Esophagus squamous epithelium (tissue), 4 donors: ENCODE measurements at regions not wholly inside any gene's neighbourhood (a gene's known extent, or its start where the extent isn't known, plus 50 kb on each side); places are given as distances from the start of the nearest gene placed in this dataset.

ENCODE experiments used
- POLR2A ChIP-seq, 4 donors: fragments of 450-650 bp; IDR thresholded peaks; one replicate each; pipeline ENCODE4 v1.6.1; 2017; ENCODE audit warnings: antibody characterized with exemption in 4 of 4, mild to moderate bottlenecking in 4 of 4, moderate library complexity in 3 of 4
- TF ChIP-seq, protein P1 (sequence below), 6 experiments: fragments of 450-650 bp in 4 of 6; fragments of 200-600 bp in 2 of 6; sonication (generic) in 2 of 6; IDR thresholded peaks; one replicate each; pipeline ENCODE4 v1.5.1; 2016 to 2019; ENCODE audit warnings: antibody characterized with exemption in 6 of 6, mild to moderate bottlenecking in 4 of 6, moderate library complexity in 4 of 6

DNA sequence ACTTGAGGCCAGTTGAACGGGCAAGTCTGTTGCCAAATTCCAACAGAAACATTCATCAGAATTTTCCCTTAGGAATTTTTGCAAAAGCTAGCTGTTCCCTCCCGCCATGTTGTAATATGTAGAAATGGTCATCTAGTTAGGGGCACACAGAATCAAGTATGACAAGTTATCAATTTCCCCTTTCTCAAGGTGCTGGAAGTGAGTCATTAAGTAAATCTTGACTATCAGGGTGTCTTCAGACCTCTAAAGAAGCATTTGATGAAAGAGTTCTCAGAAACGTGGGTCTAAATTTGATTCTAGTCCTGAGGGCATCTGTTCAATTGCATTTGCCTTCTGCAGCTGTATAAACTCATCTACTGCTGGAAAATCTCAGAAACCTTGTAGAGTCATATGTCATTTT is 123.4 kb upstream of the FRMD4B start:
- TF ChIP-seq, protein P1, sequence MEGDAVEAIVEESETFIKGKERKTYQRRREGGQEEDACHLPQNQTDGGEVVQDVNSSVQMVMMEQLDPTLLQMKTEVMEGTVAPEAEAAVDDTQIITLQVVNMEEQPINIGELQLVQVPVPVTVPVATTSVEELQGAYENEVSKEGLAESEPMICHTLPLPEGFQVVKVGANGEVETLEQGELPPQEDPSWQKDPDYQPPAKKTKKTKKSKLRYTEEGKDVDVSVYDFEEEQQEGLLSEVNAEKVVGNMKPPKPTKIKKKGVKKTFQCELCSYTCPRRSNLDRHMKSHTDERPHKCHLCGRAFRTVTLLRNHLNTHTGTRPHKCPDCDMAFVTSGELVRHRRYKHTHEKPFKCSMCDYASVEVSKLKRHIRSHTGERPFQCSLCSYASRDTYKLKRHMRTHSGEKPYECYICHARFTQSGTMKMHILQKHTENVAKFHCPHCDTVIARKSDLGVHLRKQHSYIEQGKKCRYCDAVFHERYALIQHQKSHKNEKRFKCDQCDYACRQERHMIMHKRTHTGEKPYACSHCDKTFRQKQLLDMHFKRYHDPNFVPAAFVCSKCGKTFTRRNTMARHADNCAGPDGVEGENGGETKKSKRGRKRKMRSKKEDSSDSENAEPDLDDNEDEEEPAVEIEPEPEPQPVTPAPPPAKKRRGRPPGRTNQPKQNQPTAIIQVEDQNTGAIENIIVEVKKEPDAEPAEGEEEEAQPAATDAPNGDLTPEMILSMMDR (IDR thresholded peaks at IDR 0.05) = no peak
- no peak for TF ChIP-seq POLR2A (IDR thresholded peaks at IDR 0.05)
